ENCODE measurements at regions not wholly inside any gene's neighbourhood (a gene's known extent, or its start where the extent isn't known, plus 50 kb on each side); places are given as distances from the start of the nearest gene placed in this dataset.

DNA sequence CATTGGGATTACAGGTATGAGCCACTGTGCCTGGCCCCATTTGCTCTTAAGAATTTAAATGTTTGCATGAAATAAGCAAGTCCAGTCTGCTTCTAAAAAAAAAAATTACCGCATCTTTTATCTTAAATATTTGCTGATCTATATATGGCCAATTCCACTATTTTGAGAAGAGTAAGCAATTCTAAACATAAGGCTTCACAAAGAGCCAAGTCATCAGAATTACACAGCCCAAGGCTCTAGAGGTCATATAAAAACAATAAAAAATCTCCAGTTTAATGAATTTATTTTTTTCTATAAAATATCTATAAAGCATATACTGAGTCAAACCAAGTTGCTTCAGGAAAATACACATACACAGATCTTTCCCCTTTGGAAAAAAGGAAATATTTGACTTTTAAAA, 79.0 kb upstream of the CPNE8 start:
- BruUV-seq (replicated peaks): no TSS peak

DNA sequence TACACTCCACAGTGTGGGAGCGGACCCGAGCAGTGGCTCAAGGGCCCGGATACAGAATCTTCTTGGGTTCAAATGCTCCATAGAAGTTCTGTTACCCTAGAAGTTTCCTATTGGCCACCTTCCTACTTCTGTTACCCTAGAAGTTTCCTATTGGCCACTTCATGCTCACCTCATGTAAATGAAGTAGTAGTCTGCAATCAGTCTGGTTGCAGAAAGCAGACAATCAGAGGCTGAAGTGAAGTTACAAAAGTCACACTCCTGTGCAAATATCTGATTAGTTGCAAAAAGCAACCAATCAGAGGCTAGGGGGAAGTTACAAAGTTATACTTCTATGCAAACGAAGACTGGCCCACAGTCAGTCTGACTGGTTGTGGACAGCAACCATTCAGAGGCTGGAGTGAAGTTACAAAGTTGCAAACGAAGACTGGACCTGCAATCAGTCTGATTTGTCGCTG, 77.8 kb upstream of the CPNE8 start:
- Histone ChIP-seq H3K4me1 (ENCODE audit: insufficient read depth, low read length, poor library complexity, severe bottlenecking) (no peaks in the 10 kb centered on the region), H3K27me3 (replicated peaks; ENCODE audit: insufficient read depth, low read depth, low read length, poor library complexity) (no peaks in the 10 kb centered on the region), H3K36me3 (ENCODE audit: insufficient read depth, low read length, poor library complexity, severe bottlenecking) (no peaks in the 10 kb centered on the region), H3K9me3 (ENCODE audit: low read depth, low read length, poor library complexity, severe bottlenecking) (no peaks in the 10 kb centered on the region), H3K27ac (ENCODE audit: low read depth, low read length, poor library complexity, severe bottlenecking) (no peak overlapping the region), H3K4me3 (ENCODE audit: low read depth, low read length, poor library complexity, severe bottlenecking) (no peak overlapping the region)
- no peak for DNase-seq (ENCODE audit: low spot score)
- POLR2A ChIA-PET (ENCODE audit: low non-redundant PET): no interaction called here
- CTCF ChIA-PET: no interaction called here
- TF ChIP-seq EZH2 (IDR thresholded peaks at IDR 0.05; ENCODE audit: borderline replicate concordance, low read depth, low read length, poor library complexity, severe bottlenecking): no peak
- TF ChIP-seq, protein P1, sequence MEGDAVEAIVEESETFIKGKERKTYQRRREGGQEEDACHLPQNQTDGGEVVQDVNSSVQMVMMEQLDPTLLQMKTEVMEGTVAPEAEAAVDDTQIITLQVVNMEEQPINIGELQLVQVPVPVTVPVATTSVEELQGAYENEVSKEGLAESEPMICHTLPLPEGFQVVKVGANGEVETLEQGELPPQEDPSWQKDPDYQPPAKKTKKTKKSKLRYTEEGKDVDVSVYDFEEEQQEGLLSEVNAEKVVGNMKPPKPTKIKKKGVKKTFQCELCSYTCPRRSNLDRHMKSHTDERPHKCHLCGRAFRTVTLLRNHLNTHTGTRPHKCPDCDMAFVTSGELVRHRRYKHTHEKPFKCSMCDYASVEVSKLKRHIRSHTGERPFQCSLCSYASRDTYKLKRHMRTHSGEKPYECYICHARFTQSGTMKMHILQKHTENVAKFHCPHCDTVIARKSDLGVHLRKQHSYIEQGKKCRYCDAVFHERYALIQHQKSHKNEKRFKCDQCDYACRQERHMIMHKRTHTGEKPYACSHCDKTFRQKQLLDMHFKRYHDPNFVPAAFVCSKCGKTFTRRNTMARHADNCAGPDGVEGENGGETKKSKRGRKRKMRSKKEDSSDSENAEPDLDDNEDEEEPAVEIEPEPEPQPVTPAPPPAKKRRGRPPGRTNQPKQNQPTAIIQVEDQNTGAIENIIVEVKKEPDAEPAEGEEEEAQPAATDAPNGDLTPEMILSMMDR (conservative IDR thresholded peaks at IDR 0.05; ENCODE audit: low read depth, low read length): no peak
- no TSS peak for BruUV-seq (replicated peaks)
- intact Hi-C loops (cut with micrococcal nuclease; ENCODE audit: unreplicated experiment): no loop called here

More for the DNA sequence above, 79.0 kb upstream of the CPNE8 start:
- H3K4me1 ChIP-seq (ENCODE audit: insufficient read depth, low read length, poor library complexity, severe bottlenecking): no peaks in the 10 kb centered on the region
- no peaks in the 10 kb centered on the region for H3K36me3 ChIP-seq (ENCODE audit: insufficient read depth, low read length, poor library complexity, severe bottlenecking)
- TF ChIP-seq, protein P1 (conservative IDR thresholded peaks at IDR 0.05; ENCODE audit: low read depth, low read length): no peak
- no peak for TF ChIP-seq EZH2 (IDR thresholded peaks at IDR 0.05; ENCODE audit: borderline replicate concordance, low read depth, low read length, poor library complexity, severe bottlenecking)
- no peak overlapping the region for H3K4me3 ChIP-seq (ENCODE audit: low read depth, low read length, poor library complexity, severe bottlenecking)
- ChIA-PET CTCF (no interaction called here), POLR2A (ENCODE audit: low non-redundant PET) (no interaction called here)
- no peaks in the 10 kb centered on the region for H3K9me3 ChIP-seq (ENCODE audit: low read depth, low read length, poor library complexity, severe bottlenecking)
- no peak overlapping the region for H3K27ac ChIP-seq (ENCODE audit: low read depth, low read length, poor library complexity, severe bottlenecking)
- intact Hi-C loops (cut with micrococcal nuclease; ENCODE audit: unreplicated experiment): no loop called here
- no peaks in the 10 kb centered on the region for H3K27me3 ChIP-seq (replicated peaks; ENCODE audit: insufficient read depth, low read depth, low read length, poor library complexity)
- DNase-seq (ENCODE audit: low spot score): no peak

DNA sequence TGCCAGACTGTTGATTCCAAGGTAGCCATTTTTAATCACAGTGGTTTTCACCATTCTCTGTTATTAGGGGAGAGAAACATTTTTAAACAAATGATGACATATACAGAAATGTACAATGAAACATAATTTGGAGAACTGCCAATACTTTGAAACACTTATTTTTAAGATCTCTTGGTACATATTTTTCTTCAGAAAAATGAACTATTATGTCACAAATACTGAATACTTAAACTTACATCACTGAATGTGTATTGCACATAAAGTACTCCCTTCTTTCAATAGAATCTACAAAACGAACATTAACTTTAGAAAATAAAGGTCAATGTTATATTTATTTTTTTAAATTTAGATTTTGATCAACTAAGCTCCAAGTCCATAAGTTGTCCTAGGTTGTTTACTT, 71.7 kb upstream of the CPNE8 start:
- DNase-seq (ENCODE audit: low spot score): no peak
- no peaks in the 10 kb centered on the region for H3K4me1 ChIP-seq (ENCODE audit: insufficient read depth, low read length, poor library complexity, severe bottlenecking)
- no peak overlapping the region for H3K4me3 ChIP-seq (ENCODE audit: low read depth, low read length, poor library complexity, severe bottlenecking)
- intact Hi-C loops (cut with micrococcal nuclease; ENCODE audit: unreplicated experiment): no loop called here
- no peaks in the 10 kb centered on the region for H3K27me3 ChIP-seq (replicated peaks; ENCODE audit: insufficient read depth, low read depth, low read length, poor library complexity)
- TF ChIP-seq, protein P1 (conservative IDR thresholded peaks at IDR 0.05; ENCODE audit: low read depth, low read length): no peak
- TF ChIP-seq EZH2 (IDR thresholded peaks at IDR 0.05; ENCODE audit: borderline replicate concordance, low read depth, low read length, poor library complexity, severe bottlenecking): no peak
- no peaks in the 10 kb centered on the region for H3K36me3 ChIP-seq (ENCODE audit: insufficient read depth, low read length, poor library complexity, severe bottlenecking)
- H3K27ac ChIP-seq (ENCODE audit: low read depth, low read length, poor library complexity, severe bottlenecking): no peak overlapping the region
- no peaks in the 10 kb centered on the region for H3K9me3 ChIP-seq (ENCODE audit: low read depth, low read length, poor library complexity, severe bottlenecking)
- no TSS peak for BruUV-seq (replicated peaks)
- CTCF ChIA-PET: no interaction called here
- POLR2A ChIA-PET (ENCODE audit: low non-redundant PET): no interaction called here
